Mesothelial cell of epicardium (in vitro differentiated cells): ENCODE measurements at regions not wholly inside any gene's neighbourhood (a gene's known extent, or its start where the extent isn't known, plus 50 kb on each side); places are given as distances from the start of the nearest gene placed in this dataset.

Source experiments
- DNase-seq, 2 experiments: peaks; one replicate each; pipeline ENCODE4 v3.0.0; 2021; ENCODE audit warnings: low spot score in 2 of 2; ENCODE audit not compliant: unreplicated experiment in 2 of 2
- H3K27ac Mint-ChIP-seq: 2 replicates; pipeline ENCODE4 v1.8.0; 2021; ENCODE audit warnings: mixed read lengths
- H3K27me3 Mint-ChIP-seq: 2 replicates; pipeline ENCODE4 v1.8.0; 2021; ENCODE audit warnings: low read depth, mixed read lengths
- H3K36me3 Mint-ChIP-seq: 2 replicates; pipeline ENCODE4 v1.8.0; 2021; ENCODE audit warnings: mixed read lengths
- H3K4me1 Mint-ChIP-seq: 2 replicates; pipeline ENCODE4 v1.8.0; 2021; ENCODE audit warnings: mixed read lengths
- H3K4me3 Mint-ChIP-seq: 2 replicates; pipeline ENCODE4 v1.8.0; 2021; ENCODE audit warnings: mild to moderate bottlenecking, moderate library complexity, mixed read lengths
- H3K9me3 Mint-ChIP-seq: 2 replicates; pipeline ENCODE4 v1.8.0; 2021; ENCODE audit warnings: mixed read lengths
- TF ChIP-seq, protein P1 (sequence below): fragments of 200-600 bp; sonication (generic); IDR thresholded peaks from one replicate; pipeline ENCODE4 v1.5.0; 2021; ENCODE audit warnings: antibody characterized with exemption; ENCODE audit not compliant: unreplicated experiment

DNA sequence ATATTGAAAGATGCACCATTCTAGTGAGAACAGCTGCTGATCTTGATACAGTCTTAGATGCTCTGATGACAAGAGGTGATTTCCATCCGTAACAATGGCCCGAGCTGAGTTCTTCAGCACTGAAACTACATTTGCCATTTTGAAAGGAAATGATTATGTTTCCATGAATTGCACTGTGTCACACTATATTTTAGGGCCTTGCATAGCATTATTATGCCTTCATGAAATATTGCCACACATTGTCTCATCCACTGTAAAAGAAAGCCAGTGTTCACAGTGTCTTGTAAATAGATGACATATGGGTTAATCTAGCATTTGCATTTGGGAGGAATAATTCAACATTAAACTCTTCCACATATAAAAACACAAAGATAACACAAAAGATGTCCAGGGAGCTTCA is 438.3 kb upstream of the PSMD7 start:
- TF ChIP-seq, protein P1, sequence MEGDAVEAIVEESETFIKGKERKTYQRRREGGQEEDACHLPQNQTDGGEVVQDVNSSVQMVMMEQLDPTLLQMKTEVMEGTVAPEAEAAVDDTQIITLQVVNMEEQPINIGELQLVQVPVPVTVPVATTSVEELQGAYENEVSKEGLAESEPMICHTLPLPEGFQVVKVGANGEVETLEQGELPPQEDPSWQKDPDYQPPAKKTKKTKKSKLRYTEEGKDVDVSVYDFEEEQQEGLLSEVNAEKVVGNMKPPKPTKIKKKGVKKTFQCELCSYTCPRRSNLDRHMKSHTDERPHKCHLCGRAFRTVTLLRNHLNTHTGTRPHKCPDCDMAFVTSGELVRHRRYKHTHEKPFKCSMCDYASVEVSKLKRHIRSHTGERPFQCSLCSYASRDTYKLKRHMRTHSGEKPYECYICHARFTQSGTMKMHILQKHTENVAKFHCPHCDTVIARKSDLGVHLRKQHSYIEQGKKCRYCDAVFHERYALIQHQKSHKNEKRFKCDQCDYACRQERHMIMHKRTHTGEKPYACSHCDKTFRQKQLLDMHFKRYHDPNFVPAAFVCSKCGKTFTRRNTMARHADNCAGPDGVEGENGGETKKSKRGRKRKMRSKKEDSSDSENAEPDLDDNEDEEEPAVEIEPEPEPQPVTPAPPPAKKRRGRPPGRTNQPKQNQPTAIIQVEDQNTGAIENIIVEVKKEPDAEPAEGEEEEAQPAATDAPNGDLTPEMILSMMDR: no peak
- no peak for DNase-seq
- Mint-ChIP-seq H3K4me1 (peaks cover 9% of the 10 kb centered on the region), H3K4me3 (no peak overlapping the region), H3K9me3 (no peaks in the 10 kb centered on the region), H3K36me3 (no peaks in the 10 kb centered on the region), H3K27ac (no peak overlapping the region), H3K27me3 (peaks cover 11% of the 10 kb centered on the region)

DNA sequence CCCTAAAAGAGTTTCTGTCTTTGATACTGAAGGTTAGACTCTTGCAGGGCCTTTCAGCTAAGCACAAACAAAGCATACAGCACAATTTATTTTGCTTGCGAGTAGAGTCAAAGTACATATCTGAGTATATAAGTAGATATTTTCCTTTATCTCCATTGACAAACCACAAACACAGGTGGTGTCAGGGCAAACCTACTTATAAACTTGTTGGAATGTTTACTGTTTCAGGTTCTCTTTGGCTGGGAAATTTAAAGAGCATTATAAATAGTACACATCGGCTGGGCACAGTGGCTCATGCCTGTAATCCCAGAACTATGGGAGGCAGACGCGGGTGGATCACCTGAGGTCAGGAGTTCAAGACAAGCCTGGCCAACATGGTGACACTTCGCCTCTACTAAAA is 442.6 kb upstream of the PSMD7 start:
- no peak overlapping the region for H3K27ac Mint-ChIP-seq
- TF ChIP-seq, protein P1: no peak
- H3K4me3 Mint-ChIP-seq: no peak overlapping the region
- peaks cover 3% of the 10 kb centered on the region for H3K9me3 Mint-ChIP-seq
- H3K4me1 Mint-ChIP-seq: no peaks in the 10 kb centered on the region
- no peaks in the 10 kb centered on the region for H3K36me3 Mint-ChIP-seq
- no peak for DNase-seq
- peaks cover 17% of the 10 kb centered on the region for H3K27me3 Mint-ChIP-seq

DNA sequence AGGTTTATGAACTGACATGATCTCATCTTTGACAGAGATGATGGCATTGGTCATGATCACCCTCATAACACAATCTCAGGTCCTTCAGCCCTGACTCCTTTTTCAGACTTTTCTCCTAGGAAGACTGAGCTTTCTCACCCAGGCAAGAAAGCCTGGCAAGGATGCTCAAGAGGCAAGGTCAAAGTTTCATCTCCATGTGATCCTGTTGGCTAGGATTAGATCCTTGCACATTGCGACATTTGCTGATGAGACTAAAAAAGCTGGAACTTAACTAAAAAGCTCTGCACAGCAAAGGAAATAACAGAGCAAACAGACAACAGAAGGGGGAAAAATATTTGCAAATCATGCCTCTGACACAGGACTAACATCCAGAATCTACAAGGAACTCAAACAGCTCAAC is 444.1 kb upstream of the PSMD7 start:
- Mint-ChIP-seq H3K9me3 (peaks cover 3% of the 10 kb centered on the region), H3K4me1 (no peaks in the 10 kb centered on the region), H3K27ac (no peak overlapping the region), H3K4me3 (no peak overlapping the region), H3K27me3 (peaks cover 17% of the 10 kb centered on the region), H3K36me3 (no peaks in the 10 kb centered on the region)
- DNase-seq: no peak
- TF ChIP-seq, protein P1: no peak

DNA sequence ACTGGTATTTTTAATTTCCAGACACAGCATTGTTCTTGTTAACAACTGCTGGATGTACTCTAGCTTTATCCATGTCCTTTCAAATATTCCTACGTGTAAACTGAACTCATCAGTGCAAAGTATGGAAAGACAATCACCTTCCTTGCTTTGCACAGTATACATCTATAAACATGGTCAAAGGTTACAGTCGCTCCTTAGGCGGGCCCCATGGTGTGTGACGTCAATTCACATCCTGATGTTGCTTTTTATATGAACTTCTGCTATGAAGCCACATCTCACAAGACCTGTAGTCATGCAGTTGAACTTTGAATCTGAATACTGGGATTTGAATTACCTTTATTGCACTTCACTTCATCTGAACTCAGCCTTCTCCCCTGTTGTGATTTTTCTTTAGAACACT is 447.6 kb upstream of the PSMD7 start:
- Mint-ChIP-seq H3K27ac (no peak overlapping the region), H3K4me3 (no peak overlapping the region), H3K27me3 (peaks cover 7% of the 10 kb centered on the region), H3K4me1 (no peaks in the 10 kb centered on the region), H3K9me3 (peaks cover 3% of the 10 kb centered on the region), H3K36me3 (no peaks in the 10 kb centered on the region)
- DNase-seq: no peak
- TF ChIP-seq, protein P1: no peak

DNA sequence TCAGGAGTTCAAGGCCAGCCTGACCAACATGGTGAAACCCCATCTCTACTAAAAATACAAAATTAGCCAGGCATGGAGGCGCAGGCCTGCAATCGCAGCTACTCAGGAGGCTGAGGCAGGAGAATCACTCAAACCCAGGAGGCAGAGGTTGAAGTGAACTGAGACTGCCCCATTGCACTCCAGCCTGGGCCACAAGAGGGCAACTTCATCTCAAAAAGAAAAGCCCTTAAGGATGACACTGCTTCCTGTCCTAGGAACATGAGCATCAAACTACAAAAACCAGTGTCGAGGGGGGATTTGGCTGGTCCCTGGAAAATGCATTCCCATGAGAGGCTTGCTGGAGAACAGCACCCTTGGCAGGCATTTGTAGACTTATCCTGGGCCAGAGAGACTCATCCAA is 449.5 kb upstream of the PSMD7 start:
- TF ChIP-seq, protein P1: no peak
- Mint-ChIP-seq H3K36me3 (no peaks in the 10 kb centered on the region), H3K4me3 (no peak overlapping the region), H3K9me3 (no peaks in the 10 kb centered on the region), H3K4me1 (no peaks in the 10 kb centered on the region), H3K27ac (no peak overlapping the region), H3K27me3 (peaks cover 6% of the 10 kb centered on the region)
- DNase-seq: no peak

DNA sequence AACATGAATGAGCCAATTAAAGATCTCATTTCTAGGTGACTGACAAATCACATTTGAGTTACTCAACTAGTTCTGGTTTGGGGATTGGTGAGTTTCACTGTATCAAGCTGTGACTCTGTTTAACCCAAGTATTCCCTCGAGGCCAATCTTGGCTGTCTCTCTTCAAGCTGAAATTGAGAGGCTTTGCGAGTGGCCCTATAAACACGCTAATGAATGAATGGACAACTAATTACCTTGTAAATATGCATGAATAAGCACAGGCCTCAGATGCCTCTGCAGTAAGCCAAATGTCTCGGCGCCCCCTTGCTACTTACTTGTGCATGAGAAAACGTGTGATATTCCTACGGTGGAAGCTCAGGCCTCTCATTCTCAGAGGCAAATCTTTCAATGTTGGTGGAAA is 450.3 kb upstream of the PSMD7 start:
- Mint-ChIP-seq H3K4me3 (no peak overlapping the region), H3K27ac (no peak overlapping the region), H3K27me3 (peaks cover 6% of the 10 kb centered on the region), H3K9me3 (no peaks in the 10 kb centered on the region), H3K4me1 (no peaks in the 10 kb centered on the region), H3K36me3 (no peaks in the 10 kb centered on the region)
- no peak for DNase-seq
- TF ChIP-seq, protein P1: no peak
